DOHH2 (cell line): ENCODE measurements at regions not wholly inside any gene's neighbourhood (a gene's known extent, or its start where the extent isn't known, plus 50 kb on each side); places are given as distances from the start of the nearest gene placed in this dataset.

Experiments used
- EZH2phosphoT487 ChIP-seq: fragments of 200-600 bp; sonication (generic); IDR thresholded peaks from 2 replicates; pipeline ENCODE4 v1.6.1; 2017; ENCODE audit warnings: borderline replicate concordance, mild to moderate bottlenecking, antibody characterized with exemption, low read length, moderate library complexity, mixed read lengths
- TF ChIP-seq, protein P1 (sequence below): fragments of 200-600 bp; sonication (generic); IDR thresholded peaks from one replicate; pipeline ENCODE4 v1.5.1; 2014; ENCODE audit warnings: antibody characterized with exemption, mild to moderate bottlenecking, low read depth, low read length; ENCODE audit not compliant: poor library complexity, severe bottlenecking

DNA sequence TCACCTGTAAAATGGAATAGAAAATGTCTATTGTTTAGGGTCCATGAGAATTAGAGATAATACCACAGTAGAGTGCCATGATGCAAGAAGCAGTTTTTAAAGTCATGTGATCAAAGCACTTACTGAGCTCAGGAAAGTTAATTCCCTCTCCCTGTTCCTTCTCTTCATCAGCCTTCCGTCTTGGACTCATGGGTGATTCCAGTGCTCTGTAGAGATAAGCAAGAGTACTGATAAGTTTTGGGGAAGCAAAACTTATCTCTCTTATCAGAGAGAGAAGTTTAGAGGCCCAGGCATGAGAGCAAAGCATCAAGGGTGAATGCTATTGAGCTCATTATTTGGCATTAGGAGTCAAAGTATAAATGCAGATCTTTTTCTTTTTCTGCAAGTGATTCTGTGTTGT is 410.1 kb downstream of the AGTPBP1 start:
- TF ChIP-seq, protein P1, sequence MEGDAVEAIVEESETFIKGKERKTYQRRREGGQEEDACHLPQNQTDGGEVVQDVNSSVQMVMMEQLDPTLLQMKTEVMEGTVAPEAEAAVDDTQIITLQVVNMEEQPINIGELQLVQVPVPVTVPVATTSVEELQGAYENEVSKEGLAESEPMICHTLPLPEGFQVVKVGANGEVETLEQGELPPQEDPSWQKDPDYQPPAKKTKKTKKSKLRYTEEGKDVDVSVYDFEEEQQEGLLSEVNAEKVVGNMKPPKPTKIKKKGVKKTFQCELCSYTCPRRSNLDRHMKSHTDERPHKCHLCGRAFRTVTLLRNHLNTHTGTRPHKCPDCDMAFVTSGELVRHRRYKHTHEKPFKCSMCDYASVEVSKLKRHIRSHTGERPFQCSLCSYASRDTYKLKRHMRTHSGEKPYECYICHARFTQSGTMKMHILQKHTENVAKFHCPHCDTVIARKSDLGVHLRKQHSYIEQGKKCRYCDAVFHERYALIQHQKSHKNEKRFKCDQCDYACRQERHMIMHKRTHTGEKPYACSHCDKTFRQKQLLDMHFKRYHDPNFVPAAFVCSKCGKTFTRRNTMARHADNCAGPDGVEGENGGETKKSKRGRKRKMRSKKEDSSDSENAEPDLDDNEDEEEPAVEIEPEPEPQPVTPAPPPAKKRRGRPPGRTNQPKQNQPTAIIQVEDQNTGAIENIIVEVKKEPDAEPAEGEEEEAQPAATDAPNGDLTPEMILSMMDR: no peak
- TF ChIP-seq EZH2phosphoT487: no peak
